Neural progenitor cell (in vitro differentiated cells): ENCODE measurements at regions not wholly inside any gene's neighbourhood (a gene's known extent, or its start where the extent isn't known, plus 50 kb on each side); places are given as distances from the start of the nearest gene placed in this dataset.

ENCODE experiments used
- DNase-seq: peaks from one replicate; pipeline ENCODE4 v3.0.0-alpha.2; 2016; ENCODE audit warnings: low spot score
- H2AFZ ChIP-seq: fragments of 200-600 bp; sonication (generic); replicated peaks from 2 replicates; pipeline ENCODE4 v1.6.1; 2016; ENCODE audit warnings: antibody characterized with exemption
- H3F3A ChIP-seq: fragments of 200-600 bp; sonication (generic); 2 replicates; pipeline ENCODE4 v1.6.1; 2016; ENCODE audit warnings: antibody characterized with exemption, low read depth
- H3K27ac ChIP-seq: fragments of 200-600 bp; sonication (generic); 2 replicates; pipeline ENCODE4 v1.5.1; 2016; ENCODE audit warnings: mild to moderate bottlenecking
- H3K27me3 ChIP-seq: fragments of 200-600 bp; sonication (generic); 2 replicates; pipeline ENCODE4 v1.6.1; 2016; ENCODE audit warnings: mild to moderate bottlenecking, moderate library complexity
- H3K36me3 ChIP-seq: fragments of 200-600 bp; sonication (generic); 2 replicates; pipeline ENCODE4 v1.5.1; 2016
- H3K4me1 ChIP-seq: fragments of 200-600 bp; sonication (generic); 2 replicates; pipeline ENCODE4 v1.6.1; 2016; ENCODE audit warnings: mixed run types
- H3K4me2 ChIP-seq: fragments of 200-600 bp; sonication (generic); 2 replicates; pipeline ENCODE4 v1.6.1; 2016
- H3K4me3 ChIP-seq: fragments of 200-600 bp; sonication (generic); 2 replicates; pipeline ENCODE4 v1.5.1; 2016
- H3K79me2 ChIP-seq: fragments of 200-600 bp; sonication (generic); 2 replicates; pipeline ENCODE4 v1.6.1; 2016; ENCODE audit warnings: low read depth
- H3K9ac ChIP-seq: fragments of 200-600 bp; sonication (generic); 2 replicates; pipeline ENCODE4 v1.6.1; 2016
- H3K9me3 ChIP-seq: fragments of 200-600 bp; sonication (generic); 2 replicates; pipeline ENCODE4 v1.5.1; 2016; ENCODE audit warnings: low read depth
- H4K20me1 ChIP-seq: fragments of 200-600 bp; sonication (generic); 2 replicates; pipeline ENCODE4 v1.6.1; 2016; ENCODE audit warnings: low read depth
- H3K27ac Mint-ChIP-seq: 3 replicates; pipeline ENCODE4 v1.8.0; 2021; ENCODE audit warnings: mixed read lengths
- H3K27me3 Mint-ChIP-seq: 2 replicates; pipeline ENCODE4 v1.8.0; 2022; ENCODE audit warnings: low read depth, mild to moderate bottlenecking, inconsistent platforms, moderate library complexity, mixed read lengths; ENCODE audit not compliant: insufficient read depth
- H3K36me3 Mint-ChIP-seq: 3 replicates; pipeline ENCODE4 v1.8.0; 2021; ENCODE audit warnings: mixed read lengths
- H3K4me1 Mint-ChIP-seq: 3 replicates; pipeline ENCODE4 v1.8.0; 2021; ENCODE audit warnings: mixed read lengths
- H3K4me3 Mint-ChIP-seq: 3 replicates; pipeline ENCODE4 v1.8.0; 2021; ENCODE audit warnings: mild to moderate bottlenecking, moderate library complexity, mixed read lengths
- H3K9me3 Mint-ChIP-seq: 3 replicates; pipeline ENCODE4 v1.8.0; 2020; ENCODE audit warnings: mixed read lengths
- CTCF ChIP-seq: fragments of 200-600 bp; sonication (generic); IDR thresholded peaks from 2 replicates; pipeline ENCODE4 v1.5.1; 2017; ENCODE audit warnings: antibody characterized with exemption, mild to moderate bottlenecking
- EZH2 ChIP-seq: fragments of 200-600 bp; sonication (generic); IDR thresholded peaks from 2 replicates; pipeline ENCODE4 v1.6.1; 2017; ENCODE audit warnings: antibody characterized with exemption, mild to moderate bottlenecking, moderate library complexity
- EZH2phosphoT487 ChIP-seq: fragments of 200-600 bp; sonication (generic); IDR thresholded peaks from 2 replicates; pipeline ENCODE4 v1.6.1; 2017; ENCODE audit warnings: antibody characterized with exemption

DNA sequence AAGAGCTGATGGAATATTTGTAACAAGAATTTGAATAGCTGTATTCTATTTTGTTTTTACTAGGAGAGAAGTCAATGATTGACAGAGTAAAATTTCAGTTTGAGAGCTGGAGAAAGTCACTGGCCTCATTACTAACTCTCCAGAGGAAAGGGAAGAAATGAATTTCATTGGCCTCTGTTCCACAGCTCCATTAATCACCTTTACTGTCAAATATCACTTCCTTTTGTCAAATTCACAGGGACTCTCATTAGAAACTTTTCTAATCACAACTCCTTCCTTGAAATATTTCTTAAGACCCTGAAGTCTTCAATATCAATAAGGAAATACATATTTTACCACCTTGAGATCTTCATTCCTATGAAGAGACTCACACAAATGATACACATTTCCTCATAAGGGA is 379.9 kb upstream of the RASGRP1 start:
- TF ChIP-seq CTCF (no peak), EZH2phosphoT487 (no peak), EZH2 (no peak)
- no peak overlapping the region for H3K4me3 ChIP-seq
- no peak overlapping the region for H3K4me2 ChIP-seq
- Mint-ChIP-seq H3K9me3 (no peaks in the 10 kb centered on the region), H3K36me3 (no peaks in the 10 kb centered on the region), H3K27ac (no peak overlapping the region), H3K4me3 (no peak overlapping the region), H3K4me1 (peaks cover 13% of the 10 kb centered on the region), H3K27me3 (peaks cover 2% of the 10 kb centered on the region)
- no peaks in the 10 kb centered on the region for H3K79me2 ChIP-seq
- H3K9ac ChIP-seq, result no peak overlapping the region
- H3K27ac ChIP-seq, result no peak overlapping the region
- no peaks in the 10 kb centered on the region for H3F3A ChIP-seq
- no peaks in the 10 kb centered on the region for H3K27me3 ChIP-seq
- no peak for DNase-seq
- no peak overlapping the region for H2AFZ ChIP-seq
- H4K20me1 ChIP-seq, result no peaks in the 10 kb centered on the region
- H3K36me3 ChIP-seq, result no peaks in the 10 kb centered on the region
- no peaks in the 10 kb centered on the region for H3K9me3 ChIP-seq
- peaks cover 22% of the 10 kb centered on the region for H3K4me1 ChIP-seq

GRCh38 chr15:38945551-38946298 is 381.1 kb upstream of the RASGRP1 start:
- DNase-seq, result peak; percentile 34
- H3K4me3 Mint-ChIP-seq, result no peak overlapping the region
- H3K36me3 Mint-ChIP-seq, result no peaks in the 10 kb centered on the region
- no peak overlapping the region for H3K27ac ChIP-seq
- no peaks in the 10 kb centered on the region for H3K79me2 ChIP-seq
- no peak overlapping the region for H3K4me3 ChIP-seq
- H3K9me3 Mint-ChIP-seq, result no peaks in the 10 kb centered on the region
- H3K9me3 ChIP-seq, result no peaks in the 10 kb centered on the region
- H3F3A ChIP-seq, result no peaks in the 10 kb centered on the region
- H3K4me2 ChIP-seq, result no peak overlapping the region
- peaks cover 23% of the 10 kb centered on the region for H3K4me1 ChIP-seq
- no peak overlapping the region for H3K27ac Mint-ChIP-seq
- H3K27me3 ChIP-seq, result no peaks in the 10 kb centered on the region
- peaks cover 2% of the 10 kb centered on the region for H3K27me3 Mint-ChIP-seq
- no peak overlapping the region for H3K9ac ChIP-seq
- H3K36me3 ChIP-seq, result no peaks in the 10 kb centered on the region
- H2AFZ ChIP-seq, result no peak overlapping the region
- TF ChIP-seq CTCF, result no peak
- no peak for TF ChIP-seq EZH2
- TF ChIP-seq EZH2phosphoT487, result no peak
- H4K20me1 ChIP-seq, result no peaks in the 10 kb centered on the region
- peaks cover 13% of the 10 kb centered on the region for H3K4me1 Mint-ChIP-seq

GRCh38 chr15:38954090-38954489 is 389.5 kb upstream of the RASGRP1 start:
- no peak overlapping the region for H3K27ac Mint-ChIP-seq
- no peaks in the 10 kb centered on the region for H3K79me2 ChIP-seq
- no peaks in the 10 kb centered on the region for H3K9me3 ChIP-seq
- no peak for TF ChIP-seq CTCF
- TF ChIP-seq EZH2phosphoT487, result no peak
- TF ChIP-seq EZH2, result no peak
- no peak for DNase-seq
- no peak overlapping the region for H3K4me3 Mint-ChIP-seq
- no peaks in the 10 kb centered on the region for H3F3A ChIP-seq
- H3K4me1 ChIP-seq, result peaks cover 7% of the 10 kb centered on the region
- H3K9me3 Mint-ChIP-seq, result no peaks in the 10 kb centered on the region
- no peaks in the 10 kb centered on the region for H3K27me3 Mint-ChIP-seq
- no peak overlapping the region for H2AFZ ChIP-seq
- H3K27ac ChIP-seq, result no peak overlapping the region
- no peaks in the 10 kb centered on the region for H3K36me3 ChIP-seq
- no peak overlapping the region for H3K9ac ChIP-seq
- H3K4me1 Mint-ChIP-seq, result no peaks in the 10 kb centered on the region
- H3K4me3 ChIP-seq, result no peak overlapping the region
- no peak overlapping the region for H3K4me2 ChIP-seq
- H3K27me3 ChIP-seq, result no peaks in the 10 kb centered on the region
- H4K20me1 ChIP-seq, result no peaks in the 10 kb centered on the region
- no peaks in the 10 kb centered on the region for H3K36me3 Mint-ChIP-seq
